K562 (cell line): ENCODE measurements at regions not wholly inside any gene's neighbourhood (a gene's known extent, or its start where the extent isn't known, plus 50 kb on each side); places are given as distances from the start of the nearest gene placed in this dataset.

ENCODE experiments used
- E2F5 ChIP-seq: sonication (generic); formaldehyde crosslinking; IDR thresholded peaks from 2 replicates; pipeline ENCODE4 v1.8.0; 2022; ENCODE audit warnings: mild to moderate bottlenecking, missing genetic modification reagents
- REST ChIP-seq, 2 experiments: fragments of 450-650 bp; formaldehyde crosslinking in 1 of 2; IDR thresholded peaks; 2 replicates each; pipeline versions ENCODE4 v1.4.0 to v1.6.1; 2014 to 2020; ENCODE audit warnings: mild to moderate bottlenecking in 2 of 2, borderline replicate concordance in 1 of 2, low read depth in 1 of 2
- TEAD2 ChIP-seq: fragments of 450-650 bp; IDR thresholded peaks from 2 replicates; pipeline ENCODE4 v1.6.1; 2016; ENCODE audit warnings: missing genetic modification characterization, control low read depth, missing compliant biosample characterization

- TF ChIP-seq E2F5 (CRISPR knock-in tag) (no peak), REST (IDR thresholded peaks at IDR 0.05; ENCODE audit: borderline replicate concordance) (no peak), REST (CRISPR knock-in tag; IDR thresholded peaks at IDR 0.05; ENCODE audit: low read depth) (no peak), TEAD2 (no peak)
Observed at GRCh38 chr19:27765912-27766725, 1446.8 kb downstream of the UQCRFS1 start (continued).
